Aorta (tissue), 5 donors: ENCODE measurements at regions not wholly inside any gene's neighbourhood (a gene's known extent, or its start where the extent isn't known, plus 50 kb on each side); places are given as distances from the start of the nearest gene placed in this dataset.
"Not testable (repeated sequence)": the region's sequence is repeated elsewhere in the genome, so short reads cannot be mapped to it uniquely, and the experiment has no call there.

Source experiments
- ATAC-seq: fragments of 200-7000 bp; cut with Tn5 transposase; one replicate; pipeline ENCODE4 v1.9.1; 2022; ENCODE audit warnings: moderate library complexity; ENCODE audit not compliant: low FRiP score
- DNase-seq, 2 donors: peaks; one replicate each; pipeline ENCODE4 v3.0.0-alpha.2; 2020
- H3K27ac ChIP-seq, 2 donors: one replicate each; pipeline ENCODE4 v1.5.1; 2013; ENCODE audit warnings: low read length in 2 of 2, mild to moderate bottlenecking in 2 of 2, moderate library complexity in 2 of 2, control low read depth in 1 of 2, inconsistent platforms in 1 of 2, low read depth in 1 of 2
- H3K27me3 ChIP-seq, 2 donors: one replicate each; pipeline ENCODE4 v1.6.1; 2013; ENCODE audit warnings: control low read depth in 1 of 2, low read length in 1 of 2, mild to moderate bottlenecking in 1 of 2, moderate library complexity in 1 of 2; ENCODE audit not compliant: insufficient read depth in 2 of 2, control insufficient read depth in 1 of 2
- H3K36me3 ChIP-seq, 2 donors: one replicate each; pipeline ENCODE4 v1.6.1; 2013; ENCODE audit warnings: control low read depth in 1 of 2, low read length in 1 of 2, mild to moderate bottlenecking in 1 of 2; ENCODE audit not compliant: insufficient read depth in 2 of 2, control insufficient read depth in 1 of 2
- H3K4me1 ChIP-seq, 2 donors: one replicate each; pipeline ENCODE4 v1.6.1; 2013; ENCODE audit warnings: low read length in 2 of 2, control low read depth in 1 of 2, mild to moderate bottlenecking in 1 of 2, moderate library complexity in 1 of 2; ENCODE audit not compliant: insufficient read depth in 2 of 2, control insufficient read depth in 1 of 2
- H3K4me3 ChIP-seq, 2 donors: one replicate each; pipeline ENCODE4 v1.5.1; 2013; ENCODE audit warnings: low read length in 2 of 2, control low read depth in 1 of 2, mild to moderate bottlenecking in 1 of 2
- H3K9me3 ChIP-seq: one replicate; pipeline ENCODE4 v1.6.1; 2013; ENCODE audit warnings: mild to moderate bottlenecking, low read length; ENCODE audit not compliant: control insufficient read depth
- WGBS, 2 donors: extraction: QIAGEN DNeasy Blood & Tissue Kit; methylation state at CpG; one replicate each; pipeline ENCODE4 v1.1.7; 2013; 5-methylcytosine and 5-hydroxymethylcytosine counted together
- intact Hi-C, 2 donors: fragments of 100-400 bp; cut with DNase I; formaldehyde crosslinking; loops; one replicate each; pipeline versions ENCODE4 v1.14.2 to v1.15.0; 2022
- donor health status: healthy with polysubstance abuse.
- donor health status: Bipolar disorder and iron deficiency.
- donor health status: DM: no; HTN: no; CAD: no.
- donor health status: DM: no; HTN: no; CAD: no.
- donor health status: DM: yes; HTN: yes; CAD: no.

- DNase-seq (no peak), ATAC-seq (no peak)
- H3K9me3 ChIP-seq = peaks cover 1% of the 10 kb centered on the region
- H3K36me3 ChIP-seq = no peaks in the 10 kb centered on the region
- no peaks in the 10 kb centered on the region for H3K4me1 ChIP-seq
- H3K27ac ChIP-seq = no peak overlapping the region
- H3K4me3 ChIP-seq = no peak overlapping the region
- 89 to 92% methylated on average over 5 of the region's 5 CpGs for WGBS, 2 donors
- intact Hi-C loops = no loop called here
- H3K27me3 ChIP-seq = no peaks in the 10 kb centered on the region
These were observed 52.7 kb upstream of the CCND1 start for GRCh38 chr11:69588270-69588669.

GRCh38 chr11:69590088-69590487 is 50.9 kb upstream of the CCND1 start:
- H3K27me3 ChIP-seq, H3K4me1 ChIP-seq, intact Hi-C loops, H3K4me3 ChIP-seq, ATAC-seq, H3K27ac ChIP-seq, H3K36me3 ChIP-seq, H3K9me3 ChIP-seq, DNase-seq: not testable (repeated sequence)
- 88 to 95% methylated on average over 1 of the region's 1 CpG for WGBS, 2 donors
